Mammary epithelial cell (primary cell): ENCODE measurements at regions not wholly inside any gene's neighbourhood (a gene's known extent, or its start where the extent isn't known, plus 50 kb on each side); places are given as distances from the start of the nearest gene placed in this dataset.

Experiments used
- EZH2 ChIP-seq: IDR thresholded peaks from 2 replicates; pipeline ENCODE4 v1.6.1; 2012; ENCODE audit warnings: low read length, inconsistent platforms, borderline replicate concordance
- TF ChIP-seq, protein P1 (sequence below), 2 donors: IDR thresholded peaks in 1 of 2; conservative IDR thresholded peaks in 1 of 2; 2 replicates each; pipeline ENCODE4 v1.5.1; 2011 to 2012; ENCODE audit warnings: inconsistent platforms in 2 of 2, low read length in 2 of 2, mild to moderate bottlenecking in 2 of 2, control low read depth in 1 of 2, low read depth in 1 of 2; ENCODE audit not compliant: insufficient read depth in 1 of 2; ENCODE audit errors: extremely low read depth in 1 of 2

DNA sequence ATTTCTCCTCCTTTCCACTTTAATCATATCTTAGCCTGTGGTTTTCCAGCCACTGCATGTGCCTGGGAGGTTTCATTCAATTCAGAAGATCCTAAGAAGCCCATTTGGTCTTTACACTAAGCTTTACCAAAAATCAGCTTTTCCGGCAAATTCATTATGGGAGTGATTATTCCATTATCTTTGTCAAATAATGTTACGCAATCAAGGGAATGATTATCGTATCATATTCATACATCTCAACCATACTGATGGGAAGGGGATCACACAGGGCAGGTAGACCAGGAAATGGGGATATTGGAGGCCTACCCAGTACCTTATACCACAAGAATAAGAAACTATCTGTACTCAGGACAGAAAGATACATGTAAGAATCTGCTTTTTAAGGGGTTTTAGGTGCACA lies 440.5 kb downstream of the GPATCH2 start:
- TF ChIP-seq, protein P1, sequence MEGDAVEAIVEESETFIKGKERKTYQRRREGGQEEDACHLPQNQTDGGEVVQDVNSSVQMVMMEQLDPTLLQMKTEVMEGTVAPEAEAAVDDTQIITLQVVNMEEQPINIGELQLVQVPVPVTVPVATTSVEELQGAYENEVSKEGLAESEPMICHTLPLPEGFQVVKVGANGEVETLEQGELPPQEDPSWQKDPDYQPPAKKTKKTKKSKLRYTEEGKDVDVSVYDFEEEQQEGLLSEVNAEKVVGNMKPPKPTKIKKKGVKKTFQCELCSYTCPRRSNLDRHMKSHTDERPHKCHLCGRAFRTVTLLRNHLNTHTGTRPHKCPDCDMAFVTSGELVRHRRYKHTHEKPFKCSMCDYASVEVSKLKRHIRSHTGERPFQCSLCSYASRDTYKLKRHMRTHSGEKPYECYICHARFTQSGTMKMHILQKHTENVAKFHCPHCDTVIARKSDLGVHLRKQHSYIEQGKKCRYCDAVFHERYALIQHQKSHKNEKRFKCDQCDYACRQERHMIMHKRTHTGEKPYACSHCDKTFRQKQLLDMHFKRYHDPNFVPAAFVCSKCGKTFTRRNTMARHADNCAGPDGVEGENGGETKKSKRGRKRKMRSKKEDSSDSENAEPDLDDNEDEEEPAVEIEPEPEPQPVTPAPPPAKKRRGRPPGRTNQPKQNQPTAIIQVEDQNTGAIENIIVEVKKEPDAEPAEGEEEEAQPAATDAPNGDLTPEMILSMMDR (conservative IDR thresholded peaks at IDR 0.05 in 1 of 2, IDR thresholded peaks at IDR 0.05 in 1 of 2; ENCODE audit: extremely low read depth in 1 of 2, insufficient read depth in 1 of 2, low read depth in 1 of 2, low read length in 2 of 2), result no peak
- TF ChIP-seq EZH2, result no peak
